ENCODE measurements at regions not wholly inside any gene's neighbourhood (a gene's known extent, or its start where the extent isn't known, plus 50 kb on each side); places are given as distances from the start of the nearest gene placed in this dataset.

- no peaks in the 10 kb centered on the region for H3K79me1 ChIP-seq (ENCODE audit: insufficient read depth, low read depth, low read length, poor library complexity, severe bottlenecking)
- H4K8ac ChIP-seq (replicated peaks; ENCODE audit: insufficient read length, low read depth, low read length), result no peak overlapping the region
- no peak for TF ChIP-seq CTCF (conservative IDR thresholded peaks at IDR 0.05)
Observed at GRCh38 chr5:39898731-39899130, 474.0 kb upstream of the DAB2 start.

More at GRCh38 chr5:39898731-39899130, 474.0 kb upstream of the DAB2 start:
- Histone ChIP-seq H3K4me2 (ENCODE audit: insufficient read depth, insufficient read length, low read length) (no peak overlapping the region), H2AK5ac (ENCODE audit: insufficient read length, low read length) (no peak overlapping the region), H2BK12ac (ENCODE audit: insufficient read length, low read depth, low read length) (no peak overlapping the region), H3K9ac (ENCODE audit: extremely low read depth, insufficient read length, low read length) (no peak overlapping the region), H3K9me3 (ENCODE audit: control insufficient read depth, low read depth, low read length) (no peaks in the 10 kb centered on the region), H3K18ac (ENCODE audit: insufficient read length, low read depth, low read length) (no peak overlapping the region), H2BK120ac (ENCODE audit: low read depth, low read length, poor library complexity, severe bottlenecking) (no peak overlapping the region), H4K5ac (ENCODE audit: insufficient read length, low read depth, low read length) (no peak overlapping the region), H3K27me3 (ENCODE audit: insufficient read depth, low read length) (no peaks in the 10 kb centered on the region), H4K91ac (ENCODE audit: insufficient read length, low read depth, low read length) (no peak overlapping the region), H3K27ac (ENCODE audit: insufficient read length, low read depth, low read length) (no peak overlapping the region), H3K4ac (ENCODE audit: low read depth, low read length) (no peak overlapping the region), H2BK5ac (ENCODE audit: insufficient read length, low read length) (no peak overlapping the region), H3K4me1 (ENCODE audit: insufficient read depth, low read length) (no peaks in the 10 kb centered on the region), H3K23me2 (ENCODE audit: insufficient read length, low read depth, low read length, poor library complexity, severe bottlenecking) (no peaks in the 10 kb centered on the region), H2BK15ac (ENCODE audit: low read depth, low read length) (no peak overlapping the region), H3K79me2 (ENCODE audit: insufficient read depth, low read length) (no peaks in the 10 kb centered on the region), H3K56ac (ENCODE audit: insufficient read length, low read depth, low read length) (no peak overlapping the region), H2BK20ac (ENCODE audit: low read depth, low read length, poor library complexity, severe bottlenecking) (no peak overlapping the region), H4K20me1 (ENCODE audit: control insufficient read depth, insufficient read depth, insufficient read length) (no peaks in the 10 kb centered on the region), H3K23ac (ENCODE audit: insufficient read length, low read depth, low read length) (no peak overlapping the region), H3K14ac (ENCODE audit: insufficient read depth, low read length) (no peak overlapping the region), H2AFZ (ENCODE audit: low read length) (no peak overlapping the region), H3T11ph (ENCODE audit: low read length) (no peak overlapping the region)
- no peaks in the 10 kb centered on the region for H3K36me3 Mint-ChIP-seq (ENCODE audit: insufficient read depth in 1 of 3, low read depth in 3 of 3)
- peaks cover 0 to 3% of the 10 kb centered on the region in 2 experiments; a peak in 1 of 5 replicates for H3K9me3 Mint-ChIP-seq
- DNase-seq, result no peak
- no CpG with 5 or more reads among the region's 1 CpG for WGBS (ENCODE audit: extremely low coverage, insufficient read length, low lambda C conversion rate)
- H3K4me1 Mint-ChIP-seq, result peaks cover 0 to 4% of the 10 kb centered on the region in 2 experiments; a peak in 1 of 4 replicates
- H3K4me3 Mint-ChIP-seq, result no peak overlapping the region
- H3K27ac Mint-ChIP-seq, result peak overlapping the region in 1 of 3 experiments; percentile 10; a peak in 1 of 7 replicates
- no peaks in the 10 kb centered on the region for H3K27me3 Mint-ChIP-seq (ENCODE audit: low read depth)

Data from H9 (cell line).